HS-5 (cell line): ENCODE measurements at regions not wholly inside any gene's neighbourhood (a gene's known extent, or its start where the extent isn't known, plus 50 kb on each side); places are given as distances from the start of the nearest gene placed in this dataset.
"Not testable (repeated sequence)": the region's sequence is repeated elsewhere in the genome, so short reads cannot be mapped to it uniquely, and the experiment has no call there.

Experiments used
- DNase-seq: peaks from one replicate; pipeline ENCODE4 v3.0.0-alpha.2; 2012; ENCODE audit warnings: low read depth

DNA sequence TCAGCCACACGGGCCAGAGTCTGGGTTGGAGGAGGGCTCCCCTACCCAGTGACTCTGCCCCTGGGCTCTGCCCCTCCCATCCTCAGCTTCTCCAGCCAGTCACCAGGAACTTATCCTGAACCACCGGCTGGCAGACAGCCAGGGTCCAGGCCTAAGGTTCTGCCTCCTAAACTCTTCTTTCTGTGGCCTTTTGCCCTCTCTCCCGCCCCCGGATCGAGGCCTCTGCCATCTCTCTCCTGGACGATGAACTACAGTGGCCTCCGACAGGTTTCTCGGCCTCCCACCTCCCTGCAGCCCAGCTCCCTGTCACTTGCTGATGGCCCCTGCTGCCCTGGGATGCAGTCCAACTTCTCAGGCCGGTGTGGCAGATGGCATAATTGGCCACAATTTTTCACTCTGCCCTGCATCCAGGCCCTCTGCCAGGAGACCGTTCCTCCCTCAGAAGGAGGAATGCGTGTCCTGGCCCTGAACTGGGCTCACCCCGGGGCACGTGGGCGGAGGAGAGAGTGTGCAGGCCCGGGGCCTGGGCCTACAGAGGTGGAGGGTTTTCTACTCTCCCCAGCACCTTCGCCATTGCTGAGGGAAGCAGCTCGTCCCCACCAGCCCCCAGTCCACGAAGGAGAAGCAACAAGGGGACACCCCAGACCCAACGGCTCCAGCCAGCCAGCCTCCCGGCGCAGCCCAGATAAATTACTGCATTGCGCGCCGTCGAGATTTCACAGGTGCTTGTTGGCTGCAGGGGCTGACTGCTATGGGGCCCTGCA lies 81.9 kb upstream of the LRPAP1 start:
- DNase-seq, result no peak

DNA sequence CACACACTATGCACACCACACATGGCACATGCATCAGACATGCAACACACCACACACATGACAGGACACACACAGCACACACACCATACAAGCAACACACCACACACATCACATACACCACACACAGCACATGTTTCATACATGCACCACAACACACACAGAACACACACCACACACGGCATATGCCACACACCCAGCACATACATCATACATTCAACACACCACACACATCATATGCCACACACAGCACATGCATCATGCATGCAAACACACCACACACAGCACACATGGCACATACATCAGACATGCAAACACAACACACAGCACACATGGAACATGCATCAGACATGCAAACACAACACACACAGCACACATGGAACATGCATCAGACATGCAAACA lies 80.7 kb upstream of the LRPAP1 start:
- no peak for DNase-seq

DNA sequence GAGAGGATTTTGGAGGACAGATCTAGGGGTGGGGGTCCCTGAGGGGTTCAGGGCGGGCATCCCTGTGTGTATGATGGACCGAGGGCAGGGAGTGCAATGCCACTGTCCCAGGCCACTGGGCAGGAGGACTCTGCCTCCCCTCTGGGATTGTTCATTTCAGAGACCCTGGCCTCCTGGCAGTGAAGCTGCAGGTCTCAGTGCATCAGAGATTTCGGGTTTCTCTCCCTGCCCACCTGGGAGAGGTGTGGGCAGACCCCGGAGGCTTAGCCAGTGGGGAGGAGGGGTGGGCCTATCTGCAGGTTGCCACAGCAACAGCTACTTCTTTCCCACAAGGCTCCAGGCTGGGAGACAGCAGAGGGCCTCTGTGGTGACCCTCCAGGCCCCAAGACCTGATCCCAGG lies 80.1 kb upstream of the LRPAP1 start:
- DNase-seq, result no peak

GRCh38 chr4:3611778-3612177 lies 79.6 kb upstream of the LRPAP1 start:
- no peak for DNase-seq

GRCh38 chr4:3610851-3611250 lies 78.6 kb upstream of the LRPAP1 start:
- DNase-seq, result not testable (repeated sequence)

DNA sequence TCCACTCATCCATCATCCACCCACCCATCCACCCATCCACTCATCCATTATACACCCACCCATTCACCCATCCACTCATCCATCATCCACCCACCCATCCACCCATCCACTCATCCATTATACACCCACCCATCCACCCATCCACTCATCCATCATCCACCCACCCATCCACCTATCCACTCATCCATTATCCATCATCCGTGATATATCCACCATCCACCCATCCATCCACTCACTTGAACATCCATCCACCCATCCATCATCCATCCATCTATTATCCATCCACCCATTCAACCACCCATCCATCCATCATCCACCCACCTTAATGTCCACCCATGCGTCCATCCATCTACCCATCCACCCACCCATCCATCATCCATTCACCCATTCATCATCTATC lies 77.7 kb upstream of the LRPAP1 start:
- DNase-seq, result not testable (repeated sequence)

DNA sequence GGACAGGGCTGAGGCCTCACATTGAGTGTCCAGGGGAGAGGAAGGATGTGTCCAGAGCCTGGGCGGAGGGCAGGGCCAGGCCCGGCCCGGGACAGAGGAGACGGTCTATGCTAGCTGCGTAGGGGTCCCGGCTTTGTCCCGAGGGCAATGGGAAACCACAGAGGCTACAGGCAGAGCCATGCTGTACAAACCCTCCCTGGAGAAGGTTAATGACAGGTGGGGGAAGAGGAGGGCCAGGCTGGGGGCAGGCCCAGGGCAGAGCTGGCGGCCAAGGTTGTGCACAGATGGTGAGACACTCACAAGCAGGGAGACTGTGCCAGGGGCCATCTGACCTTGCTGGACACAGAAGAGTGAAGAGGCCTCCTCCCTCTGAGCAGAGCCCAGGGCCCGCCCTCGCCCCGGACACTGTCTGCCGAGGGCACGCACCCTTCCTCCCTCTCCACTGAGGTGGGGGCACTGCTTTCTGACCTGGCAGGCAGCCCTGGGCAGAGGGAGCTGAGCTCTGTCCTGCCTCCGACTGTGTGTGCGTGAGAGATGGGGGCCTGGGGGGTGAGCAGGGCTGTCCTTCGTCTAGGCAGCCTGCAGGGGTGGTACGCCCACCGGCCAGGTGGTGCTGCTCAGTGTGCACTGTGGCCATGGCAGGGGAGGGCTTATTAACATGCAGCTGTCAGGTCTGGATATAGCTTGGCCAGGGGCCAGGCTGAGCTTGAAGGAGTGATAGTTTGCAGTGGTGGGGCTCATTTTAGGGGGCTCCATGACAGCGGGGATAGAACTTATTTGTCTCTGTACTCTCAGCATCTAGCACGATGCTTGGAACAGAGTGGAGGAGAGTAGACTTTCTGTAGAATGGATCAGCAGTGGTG lies 75.7 kb upstream of the LRPAP1 start:
- DNase-seq, result no peak

GRCh38 chr4:3606850-3607249 lies 74.6 kb upstream of the LRPAP1 start:
- not testable (repeated sequence) for DNase-seq

DNA sequence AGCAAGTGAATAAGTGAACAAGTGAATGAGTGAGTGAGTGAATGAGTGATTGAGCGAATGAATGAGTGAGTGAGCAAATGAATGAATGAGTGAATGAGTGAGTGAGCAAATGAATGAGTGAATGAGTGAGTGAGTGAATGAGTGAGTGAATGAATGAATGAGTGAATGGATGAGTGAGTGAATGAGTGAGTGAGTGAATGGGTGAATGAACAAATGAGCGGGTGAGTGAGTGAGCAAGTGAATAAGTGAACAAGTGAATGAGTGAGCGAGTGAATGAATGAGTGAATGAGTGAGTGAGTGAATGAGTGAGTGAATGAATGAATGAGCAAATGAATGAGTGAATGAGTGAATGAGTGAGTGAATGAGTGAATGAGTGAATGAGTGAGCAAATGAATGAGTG lies 74.0 kb upstream of the LRPAP1 start:
- DNase-seq, result not testable (repeated sequence)

GRCh38 chr4:3605491-3605890 lies 73.3 kb upstream of the LRPAP1 start:
- no peak for DNase-seq

DNA sequence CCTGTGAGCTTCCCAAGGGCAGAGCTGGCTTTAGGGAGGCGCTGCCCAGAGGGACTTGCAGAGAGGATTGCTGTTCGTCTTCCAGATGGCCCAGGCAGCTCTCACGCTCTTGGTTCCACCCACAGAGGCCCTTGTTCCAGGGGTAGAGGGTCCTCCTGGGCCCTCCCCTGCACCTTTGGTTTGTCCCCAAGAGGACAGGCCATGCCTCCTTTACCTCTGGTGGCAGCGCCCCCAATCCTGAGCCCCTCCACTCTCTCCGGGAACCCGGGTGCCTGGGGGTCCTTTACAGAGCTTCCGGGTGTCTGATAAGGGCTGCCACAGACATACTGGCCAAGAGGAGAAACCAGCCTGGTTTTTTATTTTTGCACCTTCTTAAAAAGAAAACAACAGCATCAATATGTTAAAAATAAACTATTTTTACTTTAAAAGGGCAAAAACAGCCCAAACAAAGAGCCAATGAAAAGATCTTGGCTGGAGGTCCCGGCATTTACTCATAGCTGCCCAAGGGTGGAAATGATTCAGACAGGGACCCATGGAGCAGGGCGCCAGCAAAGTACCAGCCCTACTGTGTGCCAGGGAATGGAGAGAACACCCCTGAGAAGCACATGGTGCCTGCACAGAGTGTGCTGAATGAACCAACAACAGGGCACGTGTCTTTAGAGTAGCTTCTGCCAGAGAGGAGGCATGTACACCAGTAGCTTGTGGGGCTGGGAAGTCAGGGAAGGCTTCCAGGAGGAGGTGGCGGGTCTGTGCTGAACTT lies 70.8 kb upstream of the LRPAP1 start:
- DNase-seq, result not testable (repeated sequence)

DNA sequence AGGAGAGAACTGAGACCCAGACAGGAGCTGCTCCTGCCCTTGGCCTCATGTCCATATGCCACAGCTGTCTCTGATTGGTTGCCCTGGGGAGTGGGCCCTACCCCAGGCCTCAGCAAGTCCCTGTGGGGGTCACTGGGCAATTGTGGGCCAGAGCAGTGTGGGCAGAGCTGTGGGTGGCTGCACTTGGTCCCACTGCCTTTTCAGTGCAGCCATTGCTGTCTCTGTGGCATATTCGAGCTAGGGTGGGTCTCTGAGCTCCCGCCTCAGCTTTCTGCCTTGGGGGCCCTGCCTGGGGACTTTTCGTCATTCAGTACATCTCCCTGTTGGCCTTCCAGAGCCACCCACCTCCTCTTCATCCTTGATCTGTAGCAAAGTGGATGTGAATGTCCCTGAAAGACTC lies 69.8 kb upstream of the LRPAP1 start:
- DNase-seq, result no peak

GRCh38 chr4:3601108-3601690 lies 69.0 kb upstream of the LRPAP1 start:
- DNase-seq, result not testable (repeated sequence)

- DNase-seq, result no peak
Observed at GRCh38 chr4:3599951-3600350, 67.7 kb upstream of the LRPAP1 start.

DNA sequence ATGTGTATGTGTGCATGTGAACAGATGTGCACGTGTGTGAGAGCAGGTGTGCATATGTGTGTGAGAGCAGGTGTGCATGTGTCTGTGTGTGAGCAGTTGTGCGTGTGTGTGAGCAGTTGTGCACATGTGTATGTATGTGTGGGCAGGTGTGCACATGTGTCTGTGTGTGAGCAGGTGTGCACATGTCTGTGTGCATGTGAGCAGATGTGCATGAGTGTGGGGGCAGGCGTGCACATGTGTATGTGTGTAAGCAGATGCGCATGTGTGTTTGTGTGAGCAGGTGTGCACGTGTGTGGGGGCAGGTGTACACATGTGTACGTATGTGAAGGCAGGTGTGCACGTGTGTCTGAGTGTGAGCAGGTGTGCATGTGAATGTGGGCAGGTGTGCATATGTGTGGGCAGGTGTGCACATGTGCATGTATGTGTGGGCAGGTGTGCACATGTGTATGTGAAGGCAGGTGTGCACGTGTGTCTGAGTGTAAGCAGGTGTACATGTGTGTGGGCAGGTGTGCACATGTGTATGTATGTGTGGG lies 66.5 kb upstream of the LRPAP1 start:
- DNase-seq, result no peak

GRCh38 chr4:3597896-3598505 lies 65.8 kb upstream of the LRPAP1 start:
- not testable (repeated sequence) for DNase-seq

DNA sequence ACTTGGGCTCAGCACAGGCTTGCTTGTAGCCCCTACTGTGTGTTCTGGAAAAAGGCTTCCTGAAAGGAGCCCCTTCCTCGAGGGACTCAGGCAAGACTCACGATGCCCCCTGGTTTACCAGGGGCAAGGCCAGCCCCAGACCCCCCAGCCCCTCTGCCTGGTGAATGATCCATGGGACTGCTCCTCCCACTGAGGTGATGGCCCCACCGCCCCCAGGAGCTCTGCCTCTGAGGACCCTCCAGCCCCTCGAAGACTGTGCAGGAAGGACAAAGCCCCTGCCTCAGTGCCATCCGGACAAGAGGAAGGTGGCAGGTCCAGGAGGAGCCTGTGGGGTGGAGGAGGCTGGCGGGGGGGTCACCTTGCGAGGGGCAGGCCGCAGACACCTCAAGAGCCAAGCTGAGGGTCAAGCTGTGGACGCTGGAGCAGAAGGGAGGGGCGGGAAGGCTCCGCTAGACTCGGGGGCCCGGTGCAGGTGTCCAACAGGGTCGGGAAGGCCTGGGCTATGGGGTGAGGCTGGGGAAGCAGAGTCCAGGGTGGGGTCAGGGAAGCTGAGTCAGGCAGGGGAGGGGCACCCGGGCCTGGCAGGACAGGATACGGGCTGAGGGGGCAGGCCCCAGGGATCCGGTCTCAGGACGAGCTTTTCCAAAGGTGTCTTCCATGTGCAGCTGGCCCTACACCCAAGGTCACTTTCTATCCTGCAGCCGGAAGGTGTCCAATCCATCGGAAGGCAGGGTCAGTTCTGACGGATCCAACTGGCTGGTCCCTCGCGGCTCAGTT lies 64.9 kb upstream of the LRPAP1 start:
- not testable (repeated sequence) for DNase-seq

- DNase-seq, result not testable (repeated sequence)
Observed at GRCh38 chr4:3595627-3596291, 63.5 kb upstream of the LRPAP1 start.

- not testable (repeated sequence) for DNase-seq
Observed at GRCh38 chr4:3594751-3595150, 62.5 kb upstream of the LRPAP1 start.
